HepG2 (cell line): ENCODE measurements at regions not wholly inside any gene's neighbourhood (a gene's known extent, or its start where the extent isn't known, plus 50 kb on each side); places are given as distances from the start of the nearest gene placed in this dataset.
A peak's percentile ranks its signal among the peaks of the same experiment; 100 is the strongest.

Source experiments
- ATAC-seq: fragments of 200-7000 bp; cut with Tn5 transposase; 3 replicates; pipeline ENCODE4 v1.9.1; 2020; ENCODE audit warnings: mild to moderate bottlenecking, moderate library complexity
- BruUV-seq: library from RNA; stranded (reverse); fragments of 400-500 nt; replicated peaks from 2 replicates; lab custom pipeline; 2021; lab: Mats Ljungman, UMichigan
- CTCF ChIA-PET: fragments of 300-600 bp; formaldehyde crosslinking; extraction: SDS; loops from one replicate; lab custom pipeline; 2021; ENCODE audit warnings: low total read pairs, inconsistent platforms, low intra/inter-chr PET ratio; lab: Yijun Ruan, JAX
- POLR2A ChIA-PET: fragments of 350-600 bp; sonication (Branson Sonifier 250); formaldehyde crosslinking; loops from one replicate; lab custom pipeline; 2020; ENCODE audit warnings: antibody characterized with exemption, inconsistent platforms; lab: Yijun Ruan, JAX
- DNase-seq: peaks from one replicate; pipeline ENCODE4 v3.0.0-alpha.2; 2015; ENCODE audit warnings: low spot score
- FAIRE-seq: peaks from 3 replicates; lab custom pipeline; 2011; peaks lifted over from hg19 to GRCh38; lab: Jason Lieb, UNC
- H2AFZ ChIP-seq: one replicate; pipeline ENCODE4 v1.6.1; 2011; ENCODE audit warnings: low read length, inconsistent platforms
- H3K27ac ChIP-seq: fragments of 300-600 bp; 3 replicates; pipeline ENCODE4 v1.8.0; 2011; ENCODE audit warnings: mixed run types, mild to moderate bottlenecking, mixed read lengths, low read length, inconsistent platforms; ENCODE audit not compliant: insufficient read depth; ENCODE audit errors: extremely low read length
- H3K27me3 ChIP-seq, 2 experiments: fragments of 200-600 bp in 1 of 2; 2 replicates in 1 of 2; 3 replicates in 1 of 2; pipeline versions ENCODE4 v1.6.0 to v1.8.0; 2011; ENCODE audit warnings: low read length in 2 of 2, mild to moderate bottlenecking in 2 of 2, moderate library complexity in 2 of 2, inconsistent platforms in 1 of 2; ENCODE audit not compliant: insufficient read depth in 2 of 2, control insufficient read depth in 1 of 2
- H3K36me3 ChIP-seq, 2 experiments: fragments of 200-600 bp in 1 of 2; replicated peaks in 1 of 2; 2 replicates in 1 of 2; 3 replicates in 1 of 2; pipeline versions ENCODE4 v1.5.1 to v1.8.0; 2011; ENCODE audit warnings: low read length in 2 of 2, inconsistent platforms in 1 of 2; ENCODE audit not compliant: insufficient read depth in 2 of 2, control insufficient read depth in 1 of 2
- H3K4me1 ChIP-seq: 2 replicates; pipeline ENCODE4 v1.5.1; 2012; ENCODE audit warnings: low read length, inconsistent platforms; ENCODE audit not compliant: insufficient read depth
- H3K4me2 ChIP-seq: 2 replicates; pipeline ENCODE4 v1.6.0; 2011; ENCODE audit warnings: low read depth, low read length, inconsistent platforms
- H3K4me3 ChIP-seq, 3 experiments: fragments of 200-600 bp in 1 of 3; sonication (generic), shearing (Covaris generic) in 1 of 3; replicated peaks in 1 of 3; 2 replicates each; pipeline ENCODE4 v1.5.1; 2011 to 2016; ENCODE audit warnings: low read length in 3 of 3, inconsistent platforms in 2 of 3, low read depth in 2 of 3, mild to moderate bottlenecking in 2 of 3, control low read depth in 1 of 3, mixed read lengths in 1 of 3; ENCODE audit not compliant: insufficient read depth in 1 of 3
- H3K79me2 ChIP-seq: one replicate; pipeline ENCODE4 v1.6.1; 2011; ENCODE audit warnings: low read length, inconsistent platforms; ENCODE audit not compliant: insufficient read depth
- H3K9ac ChIP-seq: 2 replicates; pipeline ENCODE4 v1.6.0; 2011; ENCODE audit warnings: mild to moderate bottlenecking, low read depth, low read length, inconsistent platforms; ENCODE audit not compliant: insufficient read depth
- H3K9me3 ChIP-seq: 2 replicates; pipeline ENCODE4 v1.5.1; 2012; ENCODE audit warnings: mild to moderate bottlenecking, low read length
- H4K20me1 ChIP-seq: 2 replicates; pipeline ENCODE4 v1.6.0; 2011; ENCODE audit warnings: inconsistent platforms, mild to moderate bottlenecking, low read length, moderate library complexity; ENCODE audit not compliant: insufficient read depth
- MAFF ChIP-seq: IDR thresholded peaks from 2 replicates; pipeline ENCODE4 v1.6.1; 2011; ENCODE audit warnings: low read depth, low read length, improper control_type of control experiment
- MAFK ChIP-seq, 2 experiments: IDR thresholded peaks in 1 of 2; conservative IDR thresholded peaks in 1 of 2; 2 replicates each; pipeline ENCODE4 v1.6.1; 2011; ENCODE audit warnings: improper control_type of control experiment in 2 of 2, low read length in 2 of 2
- NFE2L2 ChIP-seq: fragments of 150-350 bp; IDR thresholded peaks from 2 replicates; pipeline ENCODE4 v1.6.1; 2014; ENCODE audit warnings: low read length
- WGBS: methylation state at CpG from one replicate; pipeline ENCODE4 v1.1.6; 2017; ENCODE audit warnings: low lambda C conversion rate; 5-methylcytosine and 5-hydroxymethylcytosine counted together
- in situ Hi-C: cut with HindIII; loops from 2 replicates; pipeline ENCODE4 v1.10.0; 2017; ENCODE audit warnings: low pct_unique_long_range_greater_than_20kb; ENCODE audit not compliant: extremely low pct_ligation_motif_present
- intact Hi-C: fragments of 100-400 bp; cut with micrococcal nuclease; formaldehyde crosslinking; loops from one replicate; pipeline ENCODE4 v1.10.0; 2022; ENCODE audit not compliant: unreplicated experiment
- TF ChIP-seq, protein P1 (sequence below): sonication (generic); formaldehyde crosslinking; conservative IDR thresholded peaks from 2 replicates; pipeline ENCODE4 v1.4.0; 2020; ENCODE audit warnings: missing genetic modification reagents
- TF ChIP-seq, protein P2 (sequence below): sonication (generic); formaldehyde crosslinking; IDR thresholded peaks from 2 replicates; pipeline ENCODE4 v1.8.0; 2022; ENCODE audit warnings: missing genetic modification reagents, mild to moderate bottlenecking, borderline replicate concordance

- TF ChIP-seq, protein P1, sequence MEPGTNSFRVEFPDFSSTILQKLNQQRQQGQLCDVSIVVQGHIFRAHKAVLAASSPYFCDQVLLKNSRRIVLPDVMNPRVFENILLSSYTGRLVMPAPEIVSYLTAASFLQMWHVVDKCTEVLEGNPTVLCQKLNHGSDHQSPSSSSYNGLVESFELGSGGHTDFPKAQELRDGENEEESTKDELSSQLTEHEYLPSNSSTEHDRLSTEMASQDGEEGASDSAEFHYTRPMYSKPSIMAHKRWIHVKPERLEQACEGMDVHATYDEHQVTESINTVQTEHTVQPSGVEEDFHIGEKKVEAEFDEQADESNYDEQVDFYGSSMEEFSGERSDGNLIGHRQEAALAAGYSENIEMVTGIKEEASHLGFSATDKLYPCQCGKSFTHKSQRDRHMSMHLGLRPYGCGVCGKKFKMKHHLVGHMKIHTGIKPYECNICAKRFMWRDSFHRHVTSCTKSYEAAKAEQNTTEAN (CRISPR knock-in tag): no peak
Observed at GRCh38 chr2:139969323-139969722, 1189.1 kb upstream of the NXPH2 start (continued).

- CTCF ChIA-PET: no interaction called here
- no peak for FAIRE-seq
- Histone ChIP-seq H4K20me1 (no peaks in the 10 kb centered on the region), H3K9me3 (no peaks in the 10 kb centered on the region), H2AFZ (no peak overlapping the region), H3K4me3 (no peak overlapping the region), H3K36me3 (no peaks in the 10 kb centered on the region), H3K27me3 (no peaks in the 10 kb centered on the region), H3K79me2 (no peaks in the 10 kb centered on the region), H3K4me1 (no peaks in the 10 kb centered on the region), H3K4me2 (no peak overlapping the region), H3K27ac (no peak overlapping the region), H3K9ac (no peak overlapping the region)
- in situ Hi-C loops (no loop called here), intact Hi-C loops (no loop called here)
- DNase-seq: no peak
- POLR2A ChIA-PET: no interaction called here
- BruUV-seq: no TSS peak
- TF ChIP-seq MAFK (conservative IDR thresholded peaks at IDR 0.05 in 1 of 2, IDR thresholded peaks at IDR 0.05 in 1 of 2; ENCODE audit: low read length in 2 of 2): peak; percentile 92 to 97
- TF ChIP-seq NFE2L2: peak; percentile 60
- peak; percentile 95 for TF ChIP-seq MAFF
- TF ChIP-seq, protein P2, sequence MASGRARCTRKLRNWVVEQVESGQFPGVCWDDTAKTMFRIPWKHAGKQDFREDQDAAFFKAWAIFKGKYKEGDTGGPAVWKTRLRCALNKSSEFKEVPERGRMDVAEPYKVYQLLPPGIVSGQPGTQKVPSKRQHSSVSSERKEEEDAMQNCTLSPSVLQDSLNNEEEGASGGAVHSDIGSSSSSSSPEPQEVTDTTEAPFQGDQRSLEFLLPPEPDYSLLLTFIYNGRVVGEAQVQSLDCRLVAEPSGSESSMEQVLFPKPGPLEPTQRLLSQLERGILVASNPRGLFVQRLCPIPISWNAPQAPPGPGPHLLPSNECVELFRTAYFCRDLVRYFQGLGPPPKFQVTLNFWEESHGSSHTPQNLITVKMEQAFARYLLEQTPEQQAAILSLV (CRISPR knock-in tag): no peak
- no peak for ATAC-seq
- 6% methylated on average over 5 of the region's 5 CpGs for WGBS
Observed at GRCh38 chr2:139968588-139968987, 1188.4 kb upstream of the NXPH2 start.
